ENCODE measurements at regions not wholly inside any gene's neighbourhood (a gene's known extent, or its start where the extent isn't known, plus 50 kb on each side); places are given as distances from the start of the nearest gene placed in this dataset.

DNA sequence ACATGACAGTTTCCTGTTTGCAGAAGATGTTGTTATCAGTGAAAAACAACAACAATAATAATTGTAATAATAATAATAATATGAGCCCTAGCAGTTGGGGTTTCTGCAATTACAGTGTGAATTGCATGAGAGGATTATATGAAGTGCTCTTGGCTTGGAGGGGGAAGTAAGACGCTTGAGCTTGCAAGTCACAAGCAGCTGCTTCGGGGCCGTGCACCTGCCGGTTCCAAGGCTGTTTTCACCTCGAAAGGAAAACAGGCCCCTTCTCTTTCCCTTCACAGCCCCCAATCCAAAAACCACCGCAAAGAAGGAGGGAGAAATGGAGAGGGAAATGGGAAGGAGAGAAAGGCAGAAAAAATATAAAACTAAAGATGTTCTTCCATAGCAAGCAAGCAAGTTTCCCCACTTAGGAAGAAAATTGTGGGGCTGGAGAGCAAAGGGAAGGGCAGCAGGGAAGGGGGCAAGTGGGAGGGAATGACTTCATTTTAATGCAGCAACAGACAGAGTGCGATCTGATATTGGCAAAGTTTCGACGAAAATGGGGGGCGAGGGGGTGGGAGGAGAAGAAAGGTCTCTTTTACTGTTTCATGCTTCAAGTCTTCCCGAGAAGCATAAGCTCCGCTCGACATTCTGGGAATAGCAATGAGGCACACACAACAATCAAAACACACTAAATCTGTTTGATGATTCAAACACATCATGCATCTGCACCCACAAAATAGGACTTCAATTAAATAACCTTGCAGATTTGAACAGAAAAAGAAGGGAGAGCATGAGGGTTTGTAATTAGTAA, 284.2 kb upstream of the ATP11B start:
- TF ChIP-seq, protein P1, sequence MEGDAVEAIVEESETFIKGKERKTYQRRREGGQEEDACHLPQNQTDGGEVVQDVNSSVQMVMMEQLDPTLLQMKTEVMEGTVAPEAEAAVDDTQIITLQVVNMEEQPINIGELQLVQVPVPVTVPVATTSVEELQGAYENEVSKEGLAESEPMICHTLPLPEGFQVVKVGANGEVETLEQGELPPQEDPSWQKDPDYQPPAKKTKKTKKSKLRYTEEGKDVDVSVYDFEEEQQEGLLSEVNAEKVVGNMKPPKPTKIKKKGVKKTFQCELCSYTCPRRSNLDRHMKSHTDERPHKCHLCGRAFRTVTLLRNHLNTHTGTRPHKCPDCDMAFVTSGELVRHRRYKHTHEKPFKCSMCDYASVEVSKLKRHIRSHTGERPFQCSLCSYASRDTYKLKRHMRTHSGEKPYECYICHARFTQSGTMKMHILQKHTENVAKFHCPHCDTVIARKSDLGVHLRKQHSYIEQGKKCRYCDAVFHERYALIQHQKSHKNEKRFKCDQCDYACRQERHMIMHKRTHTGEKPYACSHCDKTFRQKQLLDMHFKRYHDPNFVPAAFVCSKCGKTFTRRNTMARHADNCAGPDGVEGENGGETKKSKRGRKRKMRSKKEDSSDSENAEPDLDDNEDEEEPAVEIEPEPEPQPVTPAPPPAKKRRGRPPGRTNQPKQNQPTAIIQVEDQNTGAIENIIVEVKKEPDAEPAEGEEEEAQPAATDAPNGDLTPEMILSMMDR (IDR thresholded peaks at IDR 0.05; ENCODE audit: extremely low read depth in 1 of 2, insufficient read depth in 1 of 2, low read depth in 1 of 2, low read length in 2 of 2), result no peak
- TF ChIP-seq EZH2 (IDR thresholded peaks at IDR 0.05; ENCODE audit: borderline replicate concordance, low read depth, low read length, severe bottlenecking) (no peak), POLR2A (IDR thresholded peaks at IDR 0.05; ENCODE audit: low read depth, low read length) (no peak), POLR2AphosphoS5 (IDR thresholded peaks at IDR 0.05; ENCODE audit: insufficient read depth, low read depth, low read length) (no peak), JUN (IDR thresholded peaks at IDR 0.05; ENCODE audit: borderline replicate concordance, insufficient read depth, insufficient read length, low read depth) (no peak), MYC (IDR thresholded peaks at IDR 0.05; ENCODE audit: low read depth, low read length) (no peak), GATA2 (IDR thresholded peaks at IDR 0.05; ENCODE audit: insufficient read depth, insufficient read length, low read depth, low read length) (no peak)
- TF ChIP-seq, protein P2, sequence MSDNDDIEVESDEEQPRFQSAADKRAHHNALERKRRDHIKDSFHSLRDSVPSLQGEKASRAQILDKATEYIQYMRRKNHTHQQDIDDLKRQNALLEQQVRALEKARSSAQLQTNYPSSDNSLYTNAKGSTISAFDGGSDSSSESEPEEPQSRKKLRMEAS (IDR thresholded peaks at IDR 0.05; ENCODE audit: insufficient read depth, insufficient read length), result no peak
